ENCODE measurements at regions not wholly inside any gene's neighbourhood (a gene's known extent, or its start where the extent isn't known, plus 50 kb on each side); places are given as distances from the start of the nearest gene placed in this dataset.
A peak's percentile ranks its signal among the peaks of the same experiment; 100 is the strongest.

- intact Hi-C loops (cut with micrococcal nuclease), result no loop called here
- Histone ChIP-seq H3K4me1 (ENCODE audit: insufficient read depth, low read length) (no peaks in the 10 kb centered on the region), H3K27me3 (ENCODE audit: low read length) (no peaks in the 10 kb centered on the region), H3K79me2 (ENCODE audit: low read length) (no peaks in the 10 kb centered on the region), H3K9me3 (ENCODE audit: low read length) (no peaks in the 10 kb centered on the region), H3K9ac (ENCODE audit: low read length) (no peak overlapping the region), H3F3A (ENCODE audit: low read length, unreplicated experiment) (no peaks in the 10 kb centered on the region), H2AFZ (ENCODE audit: low read length) (no peak overlapping the region), H3K27ac (ENCODE audit: low read length) (no peak overlapping the region), H3K36me3 (ENCODE audit: low read depth, low read length) (no peaks in the 10 kb centered on the region), H3K4me3 (ENCODE audit: low read length) (no peak overlapping the region), H4K20me1 (ENCODE audit: low read length) (no peaks in the 10 kb centered on the region), H3K9me2 (replicated peaks; ENCODE audit: low read length) (no peaks in the 10 kb centered on the region), H3K4me2 (ENCODE audit: low read length) (no peak overlapping the region)
- ChIA-PET CTCF (interaction anchor here (0.7 kb wide), 1 partner anchor 8 kb away, joined by 3 read pairs; no protein-coding TSS in a partner anchor), POLR2A (ENCODE audit: unreplicated experiment) (interaction anchor here (0.6 kb wide), 1 partner anchor 973 kb away, joined by 3 read pairs; no protein-coding TSS in a partner anchor)
- ATAC-seq (no peak), DNase-seq (no peak)
- no peak for TF ChIP-seq EZH2phosphoT487 (IDR thresholded peaks at IDR 0.05; ENCODE audit: borderline replicate concordance, low read length)
- no peak for TF ChIP-seq CTCF (conservative IDR thresholded peaks at IDR 0.05; ENCODE audit: low read depth, low read length)
- TF ChIP-seq EZH2 (IDR thresholded peaks at IDR 0.05; ENCODE audit: low read length, unreplicated experiment), result no peak
- no TSS peak for BruUV-seq (replicated peaks)
Measured at GRCh38 chr5:124873188-124873587, 126.7 kb upstream of the ZNF608 start.

GRCh38 chr5:124873713-124874112 lies 127.3 kb upstream of the ZNF608 start:
- no peak overlapping the region for H3K4me2 ChIP-seq (ENCODE audit: low read length)
- ATAC-seq (no peak), DNase-seq (no peak)
- ChIA-PET CTCF (interaction anchor here (0.7 kb wide), 1 partner anchor 8 kb away, joined by 3 read pairs; no protein-coding TSS in a partner anchor), POLR2A (ENCODE audit: unreplicated experiment) (no interaction called here)
- intact Hi-C loops (cut with micrococcal nuclease), result no loop called here
- no peak overlapping the region for H3K4me3 ChIP-seq (ENCODE audit: low read length)
- no peaks in the 10 kb centered on the region for H4K20me1 ChIP-seq (ENCODE audit: low read length)
- no peaks in the 10 kb centered on the region for H3K79me2 ChIP-seq (ENCODE audit: low read length)
- H3K9ac ChIP-seq (ENCODE audit: low read length), result no peak overlapping the region
- no peaks in the 10 kb centered on the region for H3K27me3 ChIP-seq (ENCODE audit: low read length)
- no peak for TF ChIP-seq EZH2phosphoT487 (IDR thresholded peaks at IDR 0.05; ENCODE audit: borderline replicate concordance, low read length)
- no peak for TF ChIP-seq EZH2 (IDR thresholded peaks at IDR 0.05; ENCODE audit: low read length, unreplicated experiment)
- TF ChIP-seq CTCF (conservative IDR thresholded peaks at IDR 0.05; ENCODE audit: low read depth, low read length), result no peak
- BruUV-seq (replicated peaks), result no TSS peak
- H3K9me3 ChIP-seq (ENCODE audit: low read length), result no peaks in the 10 kb centered on the region
- H3K9me2 ChIP-seq (replicated peaks; ENCODE audit: low read length), result no peaks in the 10 kb centered on the region
- no peaks in the 10 kb centered on the region for H3F3A ChIP-seq (ENCODE audit: low read length, unreplicated experiment)
- H3K27ac ChIP-seq (ENCODE audit: low read length), result no peak overlapping the region
- H2AFZ ChIP-seq (ENCODE audit: low read length), result no peak overlapping the region
- no peaks in the 10 kb centered on the region for H3K36me3 ChIP-seq (ENCODE audit: low read depth, low read length)
- no peaks in the 10 kb centered on the region for H3K4me1 ChIP-seq (ENCODE audit: insufficient read depth, low read length)

GRCh38 chr5:124876566-124876965 lies 130.1 kb upstream of the ZNF608 start:
- no peaks in the 10 kb centered on the region for H3K9me2 ChIP-seq (replicated peaks; ENCODE audit: low read length)
- no peak overlapping the region for H2AFZ ChIP-seq (ENCODE audit: low read length)
- no peak overlapping the region for H3K27ac ChIP-seq (ENCODE audit: low read length)
- ChIA-PET POLR2A (ENCODE audit: unreplicated experiment) (no interaction called here), CTCF (no interaction called here)
- H3K79me2 ChIP-seq (ENCODE audit: low read length), result no peaks in the 10 kb centered on the region
- no peak overlapping the region for H3K4me2 ChIP-seq (ENCODE audit: low read length)
- no peaks in the 10 kb centered on the region for H3K4me1 ChIP-seq (ENCODE audit: insufficient read depth, low read length)
- TF ChIP-seq EZH2 (IDR thresholded peaks at IDR 0.05; ENCODE audit: low read length, unreplicated experiment), result no peak
- no peak for TF ChIP-seq EZH2phosphoT487 (IDR thresholded peaks at IDR 0.05; ENCODE audit: borderline replicate concordance, low read length)
- TF ChIP-seq CTCF (conservative IDR thresholded peaks at IDR 0.05; ENCODE audit: low read depth, low read length), result no peak
- H3K36me3 ChIP-seq (ENCODE audit: low read depth, low read length), result no peaks in the 10 kb centered on the region
- no peak for ATAC-seq
- DNase-seq, result peak; percentile 33
- no peaks in the 10 kb centered on the region for H3F3A ChIP-seq (ENCODE audit: low read length, unreplicated experiment)
- intact Hi-C loops (cut with micrococcal nuclease), result no loop called here
- no peaks in the 10 kb centered on the region for H4K20me1 ChIP-seq (ENCODE audit: low read length)
- H3K9me3 ChIP-seq (ENCODE audit: low read length), result no peaks in the 10 kb centered on the region
- H3K4me3 ChIP-seq (ENCODE audit: low read length), result no peak overlapping the region
- H3K27me3 ChIP-seq (ENCODE audit: low read length), result no peaks in the 10 kb centered on the region
- BruUV-seq (replicated peaks), result no TSS peak
- no peak overlapping the region for H3K9ac ChIP-seq (ENCODE audit: low read length)
